HTERT RPE-1 (cell line): ENCODE measurements at regions not wholly inside any gene's neighbourhood (a gene's known extent, or its start where the extent isn't known, plus 50 kb on each side); places are given as distances from the start of the nearest gene placed in this dataset.
"Not testable (repeated sequence)": the region's sequence is repeated elsewhere in the genome, so short reads cannot be mapped to it uniquely, and the experiment has no call there.

ENCODE experiments used
- in situ Hi-C: fragments of 300-500 bp; cut with MboI; formaldehyde crosslinking; loops from 4 replicates; pipeline ENCODE4 v1.14.3; 2020; ENCODE audit warnings: low sequenced_read_pairs

GRCh38 chr2:64910523-64910922, 78.7 kb upstream of the SLC1A4 start:
- in situ Hi-C loops = loop anchor here (25.0 kb wide), 1 partner anchor 127 kb away; no protein-coding TSS in a partner anchor

- in situ Hi-C loops = loop anchor here (25.0 kb wide), 1 partner anchor 126 kb away; no protein-coding TSS in a partner anchor
Observed at GRCh38 chr2:64910972-64911433, 78.2 kb upstream of the SLC1A4 start.

GRCh38 chr2:64913357-64913869, 75.8 kb upstream of the SLC1A4 start:
- in situ Hi-C loops = loop anchor here (25.0 kb wide), 1 partner anchor 124 kb away; no protein-coding TSS in a partner anchor

GRCh38 chr2:64914247-64914646, 75.0 kb upstream of the SLC1A4 start:
- in situ Hi-C loops = loop anchor here (25.0 kb wide), 1 partner anchor 123 kb away; no protein-coding TSS in a partner anchor

GRCh38 chr2:64914735-64915509, 74.3 kb upstream of the SLC1A4 start:
- in situ Hi-C loops = loop anchor here (25.0 kb wide), 1 partner anchor 122 kb away; no protein-coding TSS in a partner anchor

- in situ Hi-C loops = loop anchor here (25.0 kb wide), 1 partner anchor 122 kb away; no protein-coding TSS in a partner anchor
Observed at GRCh38 chr2:64915510-64915900, 73.7 kb upstream of the SLC1A4 start.

- in situ Hi-C loops = loop anchor here (25.0 kb wide), 1 partner anchor 119 kb away; no protein-coding TSS in a partner anchor
Observed at GRCh38 chr2:64918220-64918886, 70.8 kb upstream of the SLC1A4 start.

GRCh38 chr2:64919261-64919660, 69.9 kb upstream of the SLC1A4 start:
- in situ Hi-C loops = loop anchor here (25.0 kb wide), 1 partner anchor 118 kb away; no protein-coding TSS in a partner anchor

GRCh38 chr2:64922482-64923384, 66.5 kb upstream of the SLC1A4 start:
- in situ Hi-C loops = loop anchor here (25.0 kb wide), 1 partner anchor 115 kb away; no protein-coding TSS in a partner anchor

GRCh38 chr2:64923385-64923710, 65.9 kb upstream of the SLC1A4 start:
- in situ Hi-C loops = loop anchor here (25.0 kb wide), 1 partner anchor 114 kb away; no protein-coding TSS in a partner anchor

- in situ Hi-C loops = loop anchor here (25.0 kb wide), 1 partner anchor 113 kb away; no protein-coding TSS in a partner anchor
Observed at GRCh38 chr2:64924170-64924934, 64.8 kb upstream of the SLC1A4 start.

- in situ Hi-C loops = not testable (repeated sequence)
Observed at GRCh38 chr2:64925930-64926722, 63.1 kb upstream of the SLC1A4 start.

GRCh38 chr2:64928813-64929212, 60.4 kb upstream of the SLC1A4 start:
- in situ Hi-C loops = no loop called here

GRCh38 chr2:64929333-64929732, 59.9 kb upstream of the SLC1A4 start:
- in situ Hi-C loops = no loop called here

- in situ Hi-C loops = no loop called here
Observed at GRCh38 chr2:64930258-64930671, 58.9 kb upstream of the SLC1A4 start.

- in situ Hi-C loops = no loop called here
Observed at GRCh38 chr2:64931246-64932115, 57.7 kb upstream of the SLC1A4 start.

GRCh38 chr2:64932116-64932370, 57.2 kb upstream of the SLC1A4 start:
- in situ Hi-C loops = no loop called here
